ENCODE measurements at regions not wholly inside any gene's neighbourhood (a gene's known extent, or its start where the extent isn't known, plus 50 kb on each side); places are given as distances from the start of the nearest gene placed in this dataset.

DNA sequence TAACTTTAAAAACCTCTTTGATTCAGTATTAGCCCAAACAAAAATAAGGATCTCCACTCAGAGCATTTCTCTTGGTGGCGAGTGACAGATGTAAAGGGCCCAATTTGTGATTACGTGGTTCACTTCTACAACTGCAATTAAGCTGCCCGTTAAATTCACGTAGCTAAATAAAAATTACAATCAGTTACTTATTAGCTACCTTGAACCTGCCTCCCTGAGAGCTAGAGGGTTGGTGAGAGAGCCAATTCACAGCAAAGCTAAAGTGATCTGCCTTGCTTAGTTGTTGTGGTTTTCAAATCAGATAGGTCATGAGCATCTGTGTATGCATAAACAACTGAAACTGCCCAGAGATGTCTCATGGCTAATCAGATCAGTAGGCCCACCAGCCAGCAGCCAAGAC, 156.7 kb downstream of the RNF152 start:
- no peaks in the 10 kb centered on the region for H3K79me2 ChIP-seq (ENCODE audit: insufficient read depth)
- H3K4me1 ChIP-seq (ENCODE audit: control insufficient read depth in 1 of 2, insufficient read depth in 2 of 2, low read depth in 1 of 2, low read length in 1 of 2): peaks cover 3 to 5% of the 10 kb centered on the region in 2 experiments; a peak in 1 of 4 replicates
- no peak overlapping the region for H3K27ac ChIP-seq (ENCODE audit: low read depth in 2 of 2, low read length in 1 of 2)
- H3K9me3 ChIP-seq: no peaks in the 10 kb centered on the region
- H3K36me3 ChIP-seq (replicated peaks in 1 of 2; ENCODE audit: control insufficient read depth in 1 of 2, insufficient read depth in 2 of 2, low read length in 1 of 2): no peaks in the 10 kb centered on the region
- TF ChIP-seq JUND (IDR thresholded peaks at IDR 0.05): no peak
- TF ChIP-seq, protein P1, sequence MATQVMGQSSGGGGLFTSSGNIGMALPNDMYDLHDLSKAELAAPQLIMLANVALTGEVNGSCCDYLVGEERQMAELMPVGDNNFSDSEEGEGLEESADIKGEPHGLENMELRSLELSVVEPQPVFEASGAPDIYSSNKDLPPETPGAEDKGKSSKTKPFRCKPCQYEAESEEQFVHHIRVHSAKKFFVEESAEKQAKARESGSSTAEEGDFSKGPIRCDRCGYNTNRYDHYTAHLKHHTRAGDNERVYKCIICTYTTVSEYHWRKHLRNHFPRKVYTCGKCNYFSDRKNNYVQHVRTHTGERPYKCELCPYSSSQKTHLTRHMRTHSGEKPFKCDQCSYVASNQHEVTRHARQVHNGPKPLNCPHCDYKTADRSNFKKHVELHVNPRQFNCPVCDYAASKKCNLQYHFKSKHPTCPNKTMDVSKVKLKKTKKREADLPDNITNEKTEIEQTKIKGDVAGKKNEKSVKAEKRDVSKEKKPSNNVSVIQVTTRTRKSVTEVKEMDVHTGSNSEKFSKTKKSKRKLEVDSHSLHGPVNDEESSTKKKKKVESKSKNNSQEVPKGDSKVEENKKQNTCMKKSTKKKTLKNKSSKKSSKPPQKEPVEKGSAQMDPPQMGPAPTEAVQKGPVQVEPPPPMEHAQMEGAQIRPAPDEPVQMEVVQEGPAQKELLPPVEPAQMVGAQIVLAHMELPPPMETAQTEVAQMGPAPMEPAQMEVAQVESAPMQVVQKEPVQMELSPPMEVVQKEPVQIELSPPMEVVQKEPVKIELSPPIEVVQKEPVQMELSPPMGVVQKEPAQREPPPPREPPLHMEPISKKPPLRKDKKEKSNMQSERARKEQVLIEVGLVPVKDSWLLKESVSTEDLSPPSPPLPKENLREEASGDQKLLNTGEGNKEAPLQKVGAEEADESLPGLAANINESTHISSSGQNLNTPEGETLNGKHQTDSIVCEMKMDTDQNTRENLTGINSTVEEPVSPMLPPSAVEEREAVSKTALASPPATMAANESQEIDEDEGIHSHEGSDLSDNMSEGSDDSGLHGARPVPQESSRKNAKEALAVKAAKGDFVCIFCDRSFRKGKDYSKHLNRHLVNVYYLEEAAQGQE (IDR thresholded peaks at IDR 0.05; ENCODE audit: low read depth, low read length): no peak
- TF ChIP-seq RFX5 (IDR thresholded peaks at IDR 0.05; ENCODE audit: low read length): no peak
- TF ChIP-seq, protein P2, sequence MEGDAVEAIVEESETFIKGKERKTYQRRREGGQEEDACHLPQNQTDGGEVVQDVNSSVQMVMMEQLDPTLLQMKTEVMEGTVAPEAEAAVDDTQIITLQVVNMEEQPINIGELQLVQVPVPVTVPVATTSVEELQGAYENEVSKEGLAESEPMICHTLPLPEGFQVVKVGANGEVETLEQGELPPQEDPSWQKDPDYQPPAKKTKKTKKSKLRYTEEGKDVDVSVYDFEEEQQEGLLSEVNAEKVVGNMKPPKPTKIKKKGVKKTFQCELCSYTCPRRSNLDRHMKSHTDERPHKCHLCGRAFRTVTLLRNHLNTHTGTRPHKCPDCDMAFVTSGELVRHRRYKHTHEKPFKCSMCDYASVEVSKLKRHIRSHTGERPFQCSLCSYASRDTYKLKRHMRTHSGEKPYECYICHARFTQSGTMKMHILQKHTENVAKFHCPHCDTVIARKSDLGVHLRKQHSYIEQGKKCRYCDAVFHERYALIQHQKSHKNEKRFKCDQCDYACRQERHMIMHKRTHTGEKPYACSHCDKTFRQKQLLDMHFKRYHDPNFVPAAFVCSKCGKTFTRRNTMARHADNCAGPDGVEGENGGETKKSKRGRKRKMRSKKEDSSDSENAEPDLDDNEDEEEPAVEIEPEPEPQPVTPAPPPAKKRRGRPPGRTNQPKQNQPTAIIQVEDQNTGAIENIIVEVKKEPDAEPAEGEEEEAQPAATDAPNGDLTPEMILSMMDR (IDR thresholded peaks at IDR 0.05): no peak
- no peak for TF ChIP-seq MXI1 (IDR thresholded peaks at IDR 0.05; ENCODE audit: low read depth, low read length)
- TF ChIP-seq POLR2AphosphoS5 (IDR thresholded peaks at IDR 0.05; ENCODE audit: low read depth, low read length): no peak
- TF ChIP-seq GATA2 (CRISPR knock-in tag; IDR thresholded peaks at IDR 0.05): no peak
- H3K9ac ChIP-seq: no peak overlapping the region
- H3K9me2 ChIP-seq: no peaks in the 10 kb centered on the region
- POLR2A ChIA-PET: no interaction called here
- no peaks in the 10 kb centered on the region for H4K20me1 ChIP-seq (ENCODE audit: insufficient read depth)
- no peak overlapping the region for H3K4me3 ChIP-seq (ENCODE audit: low read depth in 2 of 2, low read length in 1 of 2)
- no peak overlapping the region for H2AFZ ChIP-seq (ENCODE audit: low read depth)
- CTCF ChIA-PET: no interaction called here
- 85% methylated on average over 4 of the region's 4 CpGs for WGBS (ENCODE audit: low lambda C conversion rate)
- no peaks in the 10 kb centered on the region for H3F3A ChIP-seq (replicated peaks; ENCODE audit: insufficient read depth)
- H3K27me3 ChIP-seq (ENCODE audit: insufficient read depth): no peaks in the 10 kb centered on the region
- DNase-seq: no peak
- H3K4me2 ChIP-seq: no peak overlapping the region

DNA sequence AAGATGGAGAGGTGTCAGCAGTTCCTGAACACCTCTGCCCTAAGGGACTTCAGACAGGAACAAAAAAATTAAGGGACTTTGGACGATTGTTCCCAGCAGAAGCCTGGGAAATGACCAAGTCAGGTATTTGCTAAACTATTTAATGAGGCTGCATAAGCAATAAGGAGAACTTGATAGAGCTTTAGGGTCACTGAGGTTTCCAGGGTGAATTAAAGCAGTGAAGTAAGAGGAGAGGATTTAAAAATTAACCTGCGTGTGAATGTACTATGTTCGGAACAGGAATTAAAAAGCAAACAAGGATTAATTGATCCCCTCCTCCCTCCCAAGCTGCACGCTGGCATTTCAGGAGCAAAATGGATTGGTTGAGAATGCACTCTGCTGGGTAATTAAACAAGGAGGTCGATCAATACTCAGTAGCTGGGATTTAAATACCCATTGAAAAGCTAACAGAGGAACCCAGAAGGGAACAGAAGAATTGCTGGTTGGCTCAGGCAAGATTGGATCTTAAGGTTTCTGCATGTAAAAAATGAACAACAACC, 157.2 kb downstream of the RNF152 start:
- peaks cover 3 to 5% of the 10 kb centered on the region in 2 experiments; a peak in 1 of 4 replicates for H3K4me1 ChIP-seq (ENCODE audit: control insufficient read depth in 1 of 2, insufficient read depth in 2 of 2, low read depth in 1 of 2, low read length in 1 of 2)
- no peaks in the 10 kb centered on the region for H4K20me1 ChIP-seq (ENCODE audit: insufficient read depth)
- H3K27me3 ChIP-seq (ENCODE audit: insufficient read depth): no peaks in the 10 kb centered on the region
- WGBS (ENCODE audit: low lambda C conversion rate): 74% methylated on average over 5 of the region's 5 CpGs
- H3K4me2 ChIP-seq: no peak overlapping the region
- H3K9ac ChIP-seq: no peak overlapping the region
- H3F3A ChIP-seq (replicated peaks; ENCODE audit: insufficient read depth): no peaks in the 10 kb centered on the region
- ChIA-PET POLR2A (no interaction called here), CTCF (interaction anchor here (0.9 kb wide), 1 partner anchor 23 kb away, joined by 3 read pairs; no protein-coding TSS in a partner anchor)
- H3K9me2 ChIP-seq: no peaks in the 10 kb centered on the region
- H3K27ac ChIP-seq (ENCODE audit: low read depth in 2 of 2, low read length in 1 of 2): no peak overlapping the region
- no peaks in the 10 kb centered on the region for H3K36me3 ChIP-seq (replicated peaks in 1 of 2; ENCODE audit: control insufficient read depth in 1 of 2, insufficient read depth in 2 of 2, low read length in 1 of 2)
- no peak overlapping the region for H3K4me3 ChIP-seq (ENCODE audit: low read depth in 2 of 2, low read length in 1 of 2)
- TF ChIP-seq ELF1 (IDR thresholded peaks at IDR 0.05) (no peak), FOXM1 (IDR thresholded peaks at IDR 0.05; ENCODE audit: low read depth) (no peak), POLR2AphosphoS5 (IDR thresholded peaks at IDR 0.05; ENCODE audit: low read depth, low read length) (no peak), SMC3 (IDR thresholded peaks at IDR 0.05; ENCODE audit: low read depth, low read length) (no peak)
- H3K79me2 ChIP-seq (ENCODE audit: insufficient read depth): no peaks in the 10 kb centered on the region
- no peaks in the 10 kb centered on the region for H3K9me3 ChIP-seq
- DNase-seq: no peak
- H2AFZ ChIP-seq (ENCODE audit: low read depth): no peak overlapping the region

Measured in SK-N-SH (cell line).